ENCODE measurements at regions not wholly inside any gene's neighbourhood (a gene's known extent, or its start where the extent isn't known, plus 50 kb on each side); places are given as distances from the start of the nearest gene placed in this dataset.

- no peak for TF ChIP-seq CTCF (IDR thresholded peaks at IDR 0.05)
- DNase-seq (ENCODE audit: low spot score) = no peak
- ATAC-seq (ENCODE audit: low FRiP score) = no peak
These were observed 315.1 kb upstream of the TLE3 start for GRCh38 chr15:70412794-70413193.

GRCh38 chr15:70411143-70411863, 313.6 kb upstream of the TLE3 start:
- ATAC-seq (ENCODE audit: low FRiP score) (no peak), DNase-seq (ENCODE audit: low spot score) (no peak)
- TF ChIP-seq CTCF (IDR thresholded peaks at IDR 0.05) = no peak

GRCh38 chr15:70410371-70410985, 312.8 kb upstream of the TLE3 start:
- ATAC-seq (ENCODE audit: low FRiP score) (no peak), DNase-seq (ENCODE audit: low spot score) (no peak)
- TF ChIP-seq CTCF (IDR thresholded peaks at IDR 0.05) = no peak

GRCh38 chr15:70409388-70409787, 311.7 kb upstream of the TLE3 start:
- ATAC-seq (ENCODE audit: low FRiP score) (no peak), DNase-seq (ENCODE audit: low spot score) (no peak)
- no peak for TF ChIP-seq CTCF (IDR thresholded peaks at IDR 0.05)

- no peak for ATAC-seq (ENCODE audit: low FRiP score)
- DNase-seq (ENCODE audit: low spot score) = no peak
- no peak for TF ChIP-seq CTCF (IDR thresholded peaks at IDR 0.05)
These were observed 310.2 kb upstream of the TLE3 start for GRCh38 chr15:70407955-70408354.

- ATAC-seq (ENCODE audit: low FRiP score) (no peak), DNase-seq (ENCODE audit: low spot score) (no peak)
- TF ChIP-seq CTCF (IDR thresholded peaks at IDR 0.05) = no peak
These were observed 309.6 kb upstream of the TLE3 start for GRCh38 chr15:70407336-70407670.
